Keratinocyte (primary cell): ENCODE measurements at regions not wholly inside any gene's neighbourhood (a gene's known extent, or its start where the extent isn't known, plus 50 kb on each side); places are given as distances from the start of the nearest gene placed in this dataset.

Source experiments
- CTCF ChIP-seq, 3 experiments: IDR thresholded peaks in 1 of 3; conservative IDR thresholded peaks in 1 of 3; optimal IDR thresholded peaks in 1 of 3; 2 replicates in 2 of 3; 3 replicates in 1 of 3; pipeline versions ENCODE3 to v1.5.1; 2011; ENCODE audit warnings: low read length in 3 of 3, mild to moderate bottlenecking in 3 of 3, moderate library complexity in 2 of 3, control low read depth in 1 of 3, inconsistent platforms in 1 of 3; ENCODE audit not compliant: insufficient read depth in 2 of 3; ENCODE audit errors: extremely low read depth in 1 of 3
- EZH2 ChIP-seq: IDR thresholded peaks from one replicate; pipeline ENCODE4 v1.6.1; 2012; ENCODE audit warnings: inconsistent platforms, mild to moderate bottlenecking, low read length, moderate library complexity

GRCh38 chr3:187875863-187876262, 130.6 kb upstream of the BCL6 start:
- TF ChIP-seq CTCF (optimal IDR thresholded peaks at IDR 0.05 in 1 of 3, IDR thresholded peaks at IDR 0.05 in 1 of 3, conservative IDR thresholded peaks at IDR 0.05 in 1 of 3; ENCODE audit: extremely low read depth in 1 of 3, insufficient read depth in 2 of 3, low read length in 3 of 3) = no peak
- no peak for TF ChIP-seq EZH2
